ENCODE measurements at regions not wholly inside any gene's neighbourhood (a gene's known extent, or its start where the extent isn't known, plus 50 kb on each side); places are given as distances from the start of the nearest gene placed in this dataset.

- no TSS peak for BruUV-seq (replicated peaks)
- DNase-seq (ENCODE audit: low read depth, low spot score) (no peak), ATAC-seq (no peak)
- Histone ChIP-seq H3K4me3 (ENCODE audit: low read depth in 2 of 2, low read length in 2 of 2) (no peak overlapping the region), H3K4me1 (ENCODE audit: control insufficient read depth, insufficient read depth, low read length) (peaks cover 15% of the 10 kb centered on the region), H3K27me3 (ENCODE audit: control insufficient read depth, insufficient read depth, low read length) (no peaks in the 10 kb centered on the region), H3K9me3 (ENCODE audit: control insufficient read depth, insufficient read depth, low read depth, low read length) (no peaks in the 10 kb centered on the region), H3K36me3 (ENCODE audit: control insufficient read depth, insufficient read depth, low read length) (no peaks in the 10 kb centered on the region), H3K27ac (ENCODE audit: low read length) (no peak overlapping the region)
- no peak for TF ChIP-seq CTCF (IDR thresholded peaks at IDR 0.05)
- no peak for TF ChIP-seq TCF7L2 (IDR thresholded peaks at IDR 0.05; ENCODE audit: low read depth, low read length)
- TF ChIP-seq POLR2AphosphoS5 (IDR thresholded peaks at IDR 0.05; ENCODE audit: low read depth, low read length) = no peak
- no peak for TF ChIP-seq SIN3A (IDR thresholded peaks at IDR 0.05; ENCODE audit: borderline replicate concordance, insufficient read depth, low read depth, low read length)
- TF ChIP-seq, protein P1, sequence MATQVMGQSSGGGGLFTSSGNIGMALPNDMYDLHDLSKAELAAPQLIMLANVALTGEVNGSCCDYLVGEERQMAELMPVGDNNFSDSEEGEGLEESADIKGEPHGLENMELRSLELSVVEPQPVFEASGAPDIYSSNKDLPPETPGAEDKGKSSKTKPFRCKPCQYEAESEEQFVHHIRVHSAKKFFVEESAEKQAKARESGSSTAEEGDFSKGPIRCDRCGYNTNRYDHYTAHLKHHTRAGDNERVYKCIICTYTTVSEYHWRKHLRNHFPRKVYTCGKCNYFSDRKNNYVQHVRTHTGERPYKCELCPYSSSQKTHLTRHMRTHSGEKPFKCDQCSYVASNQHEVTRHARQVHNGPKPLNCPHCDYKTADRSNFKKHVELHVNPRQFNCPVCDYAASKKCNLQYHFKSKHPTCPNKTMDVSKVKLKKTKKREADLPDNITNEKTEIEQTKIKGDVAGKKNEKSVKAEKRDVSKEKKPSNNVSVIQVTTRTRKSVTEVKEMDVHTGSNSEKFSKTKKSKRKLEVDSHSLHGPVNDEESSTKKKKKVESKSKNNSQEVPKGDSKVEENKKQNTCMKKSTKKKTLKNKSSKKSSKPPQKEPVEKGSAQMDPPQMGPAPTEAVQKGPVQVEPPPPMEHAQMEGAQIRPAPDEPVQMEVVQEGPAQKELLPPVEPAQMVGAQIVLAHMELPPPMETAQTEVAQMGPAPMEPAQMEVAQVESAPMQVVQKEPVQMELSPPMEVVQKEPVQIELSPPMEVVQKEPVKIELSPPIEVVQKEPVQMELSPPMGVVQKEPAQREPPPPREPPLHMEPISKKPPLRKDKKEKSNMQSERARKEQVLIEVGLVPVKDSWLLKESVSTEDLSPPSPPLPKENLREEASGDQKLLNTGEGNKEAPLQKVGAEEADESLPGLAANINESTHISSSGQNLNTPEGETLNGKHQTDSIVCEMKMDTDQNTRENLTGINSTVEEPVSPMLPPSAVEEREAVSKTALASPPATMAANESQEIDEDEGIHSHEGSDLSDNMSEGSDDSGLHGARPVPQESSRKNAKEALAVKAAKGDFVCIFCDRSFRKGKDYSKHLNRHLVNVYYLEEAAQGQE (IDR thresholded peaks at IDR 0.05; ENCODE audit: insufficient read depth in 1 of 2, low read depth in 2 of 2, low read length in 1 of 2) = no peak
- ChIA-PET POLR2A (interaction anchor here (0.7 kb wide), 1 partner anchor 11 kb away, joined by 5 read pairs; no protein-coding TSS in a partner anchor), CTCF (interaction anchor here (0.7 kb wide), 1 partner anchor 114 kb away, joined by 6 read pairs; no protein-coding TSS in a partner anchor)
- in situ Hi-C loops (cut with HindIII; ENCODE audit: low pct_unique_long_range_greater_than_20kb, low sequenced_read_pairs) (no loop called here), intact Hi-C loops (cut with micrococcal nuclease; ENCODE audit: unreplicated experiment) (no loop called here)
Measured at GRCh38 chr1:228827019-228827418, 91.7 kb downstream of the RHOU start.

GRCh38 chr1:228828151-228828550, 92.9 kb downstream of the RHOU start:
- Histone ChIP-seq H3K9me3 (ENCODE audit: control insufficient read depth, insufficient read depth, low read depth, low read length) (no peaks in the 10 kb centered on the region), H3K27me3 (ENCODE audit: control insufficient read depth, insufficient read depth, low read length) (no peaks in the 10 kb centered on the region), H3K4me3 (ENCODE audit: low read depth in 2 of 2, low read length in 2 of 2) (no peak overlapping the region), H3K27ac (ENCODE audit: low read length) (no peak overlapping the region), H3K36me3 (ENCODE audit: control insufficient read depth, insufficient read depth, low read length) (no peaks in the 10 kb centered on the region), H3K4me1 (ENCODE audit: control insufficient read depth, insufficient read depth, low read length) (peaks cover 16% of the 10 kb centered on the region)
- BruUV-seq (replicated peaks) = no TSS peak
- ChIA-PET CTCF (no interaction called here), POLR2A (no interaction called here)
- TF ChIP-seq CTCF (IDR thresholded peaks at IDR 0.05) (no peak), POLR2AphosphoS5 (IDR thresholded peaks at IDR 0.05; ENCODE audit: low read depth, low read length) (no peak), TCF7L2 (IDR thresholded peaks at IDR 0.05; ENCODE audit: low read depth, low read length) (no peak), SIN3A (IDR thresholded peaks at IDR 0.05; ENCODE audit: borderline replicate concordance, insufficient read depth, low read depth, low read length) (no peak)
- TF ChIP-seq, protein P1 (IDR thresholded peaks at IDR 0.05; ENCODE audit: insufficient read depth in 1 of 2, low read depth in 2 of 2, low read length in 1 of 2) = no peak
- ATAC-seq (no peak), DNase-seq (ENCODE audit: low read depth, low spot score) (no peak)
- in situ Hi-C loops (cut with HindIII; ENCODE audit: low pct_unique_long_range_greater_than_20kb, low sequenced_read_pairs) (no loop called here), intact Hi-C loops (cut with micrococcal nuclease; ENCODE audit: unreplicated experiment) (no loop called here)

Measured in Panc1 (cell line).